ENCODE measurements at regions not wholly inside any gene's neighbourhood (a gene's known extent, or its start where the extent isn't known, plus 50 kb on each side); places are given as distances from the start of the nearest gene placed in this dataset.

- DNase-seq (ENCODE audit: extremely low spot score), result no peak
- CTCF ChIA-PET, result interaction anchor here (1.0 kb wide), 2 partner anchors 9 to 133 kb away, joined by 3 to 4 read pairs; no protein-coding TSS in a partner anchor
- TF ChIP-seq CTCF (IDR thresholded peaks at IDR 0.05; ENCODE audit: control extremely low read depth, extremely low read depth, low read depth, missing control alignments), result no peak
- POLR2A ChIA-PET, result no interaction called here
Observed at GRCh38 chr9:129490583-129491486, 130.1 kb downstream of the C9orf50 start.

- TF ChIP-seq CTCF (IDR thresholded peaks at IDR 0.05; ENCODE audit: control extremely low read depth, extremely low read depth, low read depth, missing control alignments), result no peak
- CTCF ChIA-PET, result interaction anchor here (1.0 kb wide), 2 partner anchors 10 to 134 kb away, joined by 3 to 4 read pairs; no protein-coding TSS in a partner anchor
- DNase-seq (ENCODE audit: extremely low spot score), result no peak
- POLR2A ChIA-PET, result interaction anchor here (0.5 to 0.7 kb wide), 3 partner anchors 32 to 81 kb away, joined by 3 to 10 read pairs (median 3); no protein-coding TSS in a partner anchor
Observed at GRCh38 chr9:129489838-129490582, 130.9 kb downstream of the C9orf50 start.

GRCh38 chr9:129487658-129488483, 133.0 kb downstream of the C9orf50 start:
- CTCF ChIA-PET, result no interaction called here
- DNase-seq (ENCODE audit: extremely low spot score), result no peak
- no peak for TF ChIP-seq CTCF (IDR thresholded peaks at IDR 0.05; ENCODE audit: control extremely low read depth, extremely low read depth, low read depth, missing control alignments)
- POLR2A ChIA-PET, result no interaction called here

GRCh38 chr9:129486756-129487657, 133.9 kb downstream of the C9orf50 start:
- no peak for DNase-seq (ENCODE audit: extremely low spot score)
- TF ChIP-seq CTCF (IDR thresholded peaks at IDR 0.05; ENCODE audit: control extremely low read depth, extremely low read depth, low read depth, missing control alignments), result no peak
- POLR2A ChIA-PET, result no interaction called here
- CTCF ChIA-PET, result interaction anchor here (0.6 to 1.7 kb wide), 2 partner anchors 11 to 399 kb away, joined by 3 read pairs; no protein-coding TSS in a partner anchor

- no peak for DNase-seq (ENCODE audit: extremely low spot score)
- ChIA-PET CTCF (interaction anchor here (1.1 to 1.7 kb wide), 2 partner anchors 13 to 344 kb away, joined by 3 read pairs; no protein-coding TSS in a partner anchor), POLR2A (no interaction called here)
- no peak for TF ChIP-seq CTCF (IDR thresholded peaks at IDR 0.05; ENCODE audit: control extremely low read depth, extremely low read depth, low read depth, missing control alignments)
Observed at GRCh38 chr9:129485145-129485774, 135.6 kb downstream of the C9orf50 start.
